ENCODE measurements at regions not wholly inside any gene's neighbourhood (a gene's known extent, or its start where the extent isn't known, plus 50 kb on each side); places are given as distances from the start of the nearest gene placed in this dataset.

DNA sequence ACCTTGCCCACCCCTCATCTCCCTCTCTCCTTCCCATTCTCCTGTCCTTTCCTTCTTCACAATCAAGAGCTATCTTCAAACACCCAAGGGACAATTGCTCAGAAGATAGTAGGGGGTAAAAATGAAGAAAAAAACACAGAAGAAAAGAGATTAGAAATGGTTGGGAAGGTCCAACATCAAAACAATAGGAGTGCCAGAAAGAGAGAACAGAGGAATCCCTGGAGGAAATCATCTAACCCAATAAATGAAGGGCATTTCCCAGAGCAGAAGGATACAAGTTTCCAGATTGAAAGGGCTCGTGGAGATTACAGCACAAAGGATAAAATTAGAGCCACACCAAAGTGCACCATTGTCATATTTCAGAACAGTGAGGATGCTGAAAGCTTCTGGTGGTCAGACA is 145.6 kb downstream of the OAT start:
- no peak for TF ChIP-seq CTCF (IDR thresholded peaks at IDR 0.05)
- no peak for TF ChIP-seq POLR2A (IDR thresholded peaks at IDR 0.05)
